ENCODE measurements at regions not wholly inside any gene's neighbourhood (a gene's known extent, or its start where the extent isn't known, plus 50 kb on each side); places are given as distances from the start of the nearest gene placed in this dataset.

DNA sequence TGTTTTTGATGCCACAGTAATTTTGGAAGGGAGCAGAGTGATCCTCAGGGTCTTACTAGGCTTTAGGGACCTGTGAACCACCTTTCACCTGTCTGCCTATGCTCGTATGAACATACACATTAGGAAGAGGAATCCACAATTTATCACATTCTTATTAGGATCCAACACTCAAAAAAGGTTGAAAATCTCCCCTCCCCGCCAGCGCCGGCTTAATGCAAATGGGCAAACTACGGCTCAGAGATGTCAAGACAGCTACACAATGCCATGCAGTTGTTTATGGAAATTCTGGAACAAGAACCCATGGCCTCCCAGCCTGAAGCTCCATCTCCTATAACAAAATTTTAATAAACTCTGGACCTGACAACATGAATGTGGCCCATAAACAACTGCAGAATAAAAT lies 375.9 kb upstream of the ACVR2A start:
- no peak for DNase-seq (ENCODE audit: low read depth, low spot score)

DNA sequence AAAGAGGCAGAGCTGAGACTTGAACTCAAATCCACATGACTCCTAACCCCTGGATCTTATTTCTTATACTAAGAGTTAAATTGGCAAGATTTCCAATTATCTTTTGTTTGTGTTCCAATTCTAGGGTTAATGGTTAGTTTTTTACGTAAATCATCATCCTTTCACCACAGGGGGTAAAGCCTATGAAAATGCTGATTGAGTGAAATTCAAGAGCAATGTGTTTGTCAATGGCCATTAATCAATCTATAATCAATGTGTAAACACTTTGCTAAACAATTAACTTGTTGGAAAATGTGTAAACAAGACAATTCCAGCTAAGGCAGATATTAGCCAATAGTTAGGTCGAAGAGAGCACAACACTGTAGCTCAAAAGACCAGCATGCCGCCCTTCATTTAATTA lies 376.5 kb upstream of the ACVR2A start:
- DNase-seq (ENCODE audit: low read depth, low spot score): no peak

DNA sequence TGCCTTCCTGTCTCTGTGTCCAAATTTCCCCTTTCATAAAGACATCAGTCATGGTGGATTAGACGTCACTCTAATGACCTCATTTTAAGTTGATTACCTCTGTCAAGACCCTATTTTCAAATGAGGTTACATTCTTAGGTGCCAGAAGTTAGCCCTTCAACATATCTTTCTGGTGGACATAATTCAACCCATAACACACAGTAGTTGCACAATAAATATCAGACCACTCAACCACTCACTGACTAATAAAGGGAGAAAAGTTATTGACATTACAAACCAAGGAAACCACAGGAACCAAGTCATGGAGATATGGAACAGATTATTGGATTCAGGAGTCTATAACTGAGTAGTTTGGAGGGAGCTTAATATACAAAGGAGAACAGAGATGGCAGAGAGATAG lies 377.4 kb upstream of the ACVR2A start:
- DNase-seq (ENCODE audit: low read depth, low spot score): no peak

DNA sequence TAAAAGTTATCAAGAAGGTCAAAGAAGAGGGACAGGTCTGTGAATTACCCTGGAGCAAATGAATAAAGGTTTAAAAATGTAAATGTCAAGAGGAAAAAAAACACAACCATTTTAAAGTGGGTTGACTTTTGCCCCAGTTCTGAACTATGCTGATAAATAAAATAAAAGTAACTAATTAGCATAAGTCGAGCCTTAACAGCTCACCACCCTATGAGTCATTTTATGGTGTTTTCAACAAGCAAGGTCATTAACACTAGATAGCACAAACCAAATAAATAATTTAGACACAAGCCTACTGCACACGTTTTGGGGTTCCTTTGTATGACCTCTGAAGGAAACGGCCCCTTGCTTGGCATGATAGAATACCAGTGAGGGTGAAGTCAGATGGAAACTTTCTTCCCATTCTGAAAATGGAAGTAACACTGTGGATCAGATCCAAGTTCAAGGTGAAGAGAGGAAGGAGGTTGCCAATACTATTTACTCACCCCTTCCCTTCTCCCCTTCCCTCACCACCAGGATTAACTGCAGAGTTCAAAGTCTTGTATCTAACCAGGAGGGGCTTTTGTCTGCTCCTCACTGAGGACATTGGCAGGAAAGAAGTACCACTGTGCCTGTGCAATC lies 380.0 kb upstream of the ACVR2A start:
- no peak for DNase-seq (ENCODE audit: low read depth, low spot score)

DNA sequence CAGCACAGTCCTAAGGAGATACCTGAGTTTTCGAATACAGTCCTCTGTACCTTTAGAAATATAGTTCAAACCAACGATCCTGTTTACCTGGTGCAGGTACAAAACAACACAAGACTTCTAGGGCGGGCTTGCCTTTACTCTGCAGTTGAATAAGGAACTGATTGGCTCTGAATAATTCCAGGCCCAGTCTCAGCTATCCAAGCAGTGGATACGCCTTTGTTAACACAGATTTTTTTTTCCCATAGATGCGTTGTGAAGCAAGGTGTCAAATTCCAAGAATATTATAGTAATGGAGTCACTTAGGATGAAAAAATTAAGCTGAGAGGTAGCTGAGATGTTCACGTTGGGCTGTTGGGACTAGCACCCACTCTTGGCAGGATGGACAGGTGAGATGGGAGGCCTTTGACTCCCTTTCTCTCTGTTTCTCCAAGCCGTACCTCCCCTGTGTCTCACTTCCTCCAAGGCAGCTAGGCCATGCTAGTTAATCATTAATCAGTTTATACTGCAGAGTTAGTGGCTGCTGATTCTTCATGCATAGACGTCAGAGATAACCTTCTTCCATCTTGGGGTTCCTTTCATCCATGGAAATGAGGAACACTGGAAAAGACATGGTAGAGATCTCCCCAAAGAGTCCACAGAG lies 380.8 kb upstream of the ACVR2A start:
- DNase-seq (ENCODE audit: low read depth, low spot score): no peak

DNA sequence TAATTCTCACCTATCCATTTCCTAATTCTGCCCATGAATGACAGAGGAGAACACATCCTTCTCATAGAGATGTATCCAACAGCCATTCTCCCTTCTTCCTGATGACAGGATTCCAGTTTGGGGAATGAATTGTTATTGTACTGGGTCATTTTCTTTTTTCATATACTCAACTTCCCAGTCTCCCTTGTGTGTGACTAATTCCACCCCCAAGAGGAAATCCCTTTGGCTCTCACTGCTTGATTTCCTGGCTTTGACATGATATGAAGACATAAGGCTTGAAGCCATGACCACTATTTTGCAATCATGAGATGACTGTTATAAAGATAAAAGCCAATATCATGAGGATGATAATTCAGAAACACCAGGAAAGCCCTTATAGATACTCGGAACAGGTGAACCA lies 384.7 kb upstream of the ACVR2A start:
- no peak for DNase-seq (ENCODE audit: low read depth, low spot score)

DNA sequence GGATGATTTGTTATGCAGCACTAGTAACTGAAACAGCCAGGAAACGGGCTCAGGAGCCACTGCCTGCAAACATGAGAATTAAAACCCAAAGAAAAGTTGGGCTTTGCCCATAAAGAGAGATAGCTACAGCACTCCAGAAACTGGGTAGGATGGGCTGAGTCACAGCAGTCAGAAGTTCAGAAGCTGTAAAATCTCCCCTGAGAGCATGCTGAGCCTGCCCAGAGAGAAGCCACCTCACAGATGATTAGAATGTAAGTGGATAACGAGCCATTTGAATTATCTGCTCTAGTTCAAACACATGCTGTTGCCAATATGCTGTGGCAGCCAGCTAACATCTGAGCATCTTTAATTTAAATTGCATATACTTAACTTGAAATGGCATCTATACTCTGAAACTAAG lies 388.1 kb upstream of the ACVR2A start:
- DNase-seq (ENCODE audit: low read depth, low spot score): no peak

DNA sequence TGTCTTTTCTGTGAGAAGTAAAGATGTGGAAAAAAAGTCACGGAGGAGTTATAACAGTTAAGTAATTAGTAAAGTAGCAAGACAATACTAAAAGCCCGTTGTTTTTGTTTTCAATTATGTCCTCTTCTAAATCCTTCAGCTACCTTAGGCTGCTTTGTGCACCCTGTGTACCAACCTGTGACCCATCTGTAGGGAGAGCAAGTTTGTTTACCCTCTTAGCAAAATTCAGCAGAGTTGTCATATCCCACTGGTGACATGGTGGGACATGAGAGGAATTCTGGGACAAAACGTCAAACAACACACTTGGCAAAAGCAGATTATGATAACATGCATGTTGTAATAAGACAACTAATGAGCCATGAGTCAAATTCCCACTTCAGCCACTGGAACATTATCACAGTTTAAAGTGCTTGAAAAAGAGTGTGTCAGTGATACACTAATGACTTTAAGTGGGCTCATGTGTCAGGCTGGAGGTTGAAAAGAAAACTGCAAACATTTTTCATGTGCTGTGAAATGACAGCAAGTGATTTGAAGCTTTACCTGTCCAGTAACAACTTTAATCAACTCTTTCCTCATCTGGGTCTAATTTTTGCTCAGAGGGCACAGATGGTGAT lies 392.8 kb upstream of the ACVR2A start:
- no peak for DNase-seq (ENCODE audit: low read depth, low spot score)

DNA sequence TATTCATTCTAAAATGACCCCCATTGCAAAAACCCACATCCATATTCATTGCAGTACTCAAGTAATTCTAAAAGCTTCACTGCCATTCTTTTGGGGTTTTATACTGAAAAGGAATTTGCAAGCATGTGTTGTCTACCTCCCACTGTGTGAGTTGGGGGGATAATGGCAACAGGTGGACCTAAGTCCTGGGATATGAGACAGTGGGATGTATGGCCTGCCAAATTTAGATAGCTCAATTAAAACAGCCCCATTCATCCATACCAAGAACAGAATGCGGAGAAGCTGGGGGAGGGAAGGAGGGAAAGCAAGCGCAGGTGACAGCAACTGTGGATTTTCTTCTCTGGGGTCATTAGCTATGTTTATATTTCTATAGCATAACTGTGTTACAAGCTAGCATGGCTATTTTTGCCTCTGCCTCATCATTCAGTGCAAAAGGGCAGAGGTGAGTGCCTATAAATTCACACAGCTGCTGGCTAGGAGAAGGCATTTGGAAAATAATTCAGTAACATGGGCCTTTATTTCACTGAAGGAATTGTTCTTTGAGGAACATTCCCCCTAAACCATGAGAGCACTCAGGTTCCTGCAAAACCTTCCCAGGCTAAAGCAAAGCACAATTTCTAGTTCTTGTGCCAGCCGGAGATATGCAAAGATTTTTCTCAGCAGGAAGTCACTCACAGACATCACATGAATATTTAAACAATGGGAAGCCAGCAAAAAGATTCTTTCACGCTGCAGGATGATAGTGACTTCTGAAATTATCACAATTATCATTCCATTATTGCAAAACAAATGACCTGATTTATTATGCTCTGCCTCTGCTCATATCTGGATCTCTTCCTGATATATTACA lies 393.9 kb upstream of the ACVR2A start:
- no peak for DNase-seq (ENCODE audit: low read depth, low spot score)

DNA sequence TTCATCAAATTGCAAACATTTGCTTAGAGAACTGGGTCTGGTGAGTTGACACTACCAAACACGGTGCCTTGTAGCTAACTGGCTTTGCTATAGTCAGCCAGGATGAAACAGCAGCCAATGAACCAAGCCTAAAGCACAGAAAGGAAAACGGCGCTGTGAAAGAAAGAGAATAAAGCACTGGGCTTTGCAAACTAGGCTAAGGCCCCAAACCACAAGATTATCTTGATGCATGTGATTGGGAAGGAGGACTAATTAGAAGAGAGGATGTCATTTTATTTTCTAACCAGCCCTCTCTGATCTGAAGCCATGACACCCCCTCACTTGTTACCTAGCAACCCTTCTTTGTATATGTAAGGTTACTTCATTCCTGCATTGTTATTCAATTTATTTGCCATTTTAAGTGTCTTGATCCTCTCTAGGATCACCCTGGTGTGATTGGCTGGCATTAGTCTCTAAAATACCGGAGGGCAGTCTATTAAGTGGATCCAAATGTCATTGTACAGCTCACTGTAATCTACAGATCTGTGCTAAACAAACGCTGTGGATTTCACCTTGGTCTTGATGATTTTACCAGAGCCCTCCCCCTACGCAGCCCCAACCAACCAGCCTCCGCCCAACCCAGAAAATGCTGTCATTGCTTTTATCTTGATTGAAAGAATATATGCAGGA lies 395.4 kb upstream of the ACVR2A start:
- DNase-seq (ENCODE audit: low read depth, low spot score): no peak

DNA sequence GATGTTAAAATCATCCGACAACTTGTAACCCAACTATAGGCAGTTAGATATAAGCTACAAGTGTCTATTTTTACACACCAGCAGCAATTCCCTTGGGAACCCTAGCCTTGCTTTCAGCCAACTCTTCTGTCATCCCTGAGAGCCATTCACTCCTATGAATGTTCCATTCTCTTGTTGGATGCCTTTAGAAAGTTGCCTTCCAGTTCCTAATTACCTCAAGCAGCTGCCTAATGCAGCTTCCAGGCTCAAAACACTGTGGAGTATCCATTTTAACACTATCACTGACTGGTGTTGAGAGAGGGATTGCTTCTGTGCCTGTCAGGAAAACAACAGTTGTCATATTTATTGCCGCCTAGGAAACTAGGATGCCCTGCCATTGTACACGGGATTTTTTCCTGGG lies 402.0 kb upstream of the ACVR2A start:
- no peak for DNase-seq (ENCODE audit: low read depth, low spot score)

DNA sequence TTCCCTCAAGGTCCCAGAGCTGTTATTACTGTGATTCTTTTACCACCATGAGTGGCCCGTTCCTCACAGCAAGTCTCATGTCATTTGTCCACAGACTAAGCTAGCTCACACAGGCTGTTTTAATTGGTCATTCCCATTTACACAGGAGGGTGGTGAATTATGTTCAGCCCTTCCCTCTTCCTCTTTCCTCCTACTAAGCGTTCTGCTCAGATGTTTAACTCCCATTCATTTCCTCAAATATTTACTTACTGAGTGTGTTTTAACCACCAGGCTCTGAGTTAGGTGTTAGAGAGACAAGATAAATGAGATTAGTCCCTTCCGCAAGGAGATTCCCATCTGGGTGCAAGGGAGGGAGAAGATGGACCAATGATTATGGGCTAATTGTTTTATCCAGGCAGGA lies 403.6 kb upstream of the ACVR2A start:
- no peak for DNase-seq (ENCODE audit: low read depth, low spot score)

DNA sequence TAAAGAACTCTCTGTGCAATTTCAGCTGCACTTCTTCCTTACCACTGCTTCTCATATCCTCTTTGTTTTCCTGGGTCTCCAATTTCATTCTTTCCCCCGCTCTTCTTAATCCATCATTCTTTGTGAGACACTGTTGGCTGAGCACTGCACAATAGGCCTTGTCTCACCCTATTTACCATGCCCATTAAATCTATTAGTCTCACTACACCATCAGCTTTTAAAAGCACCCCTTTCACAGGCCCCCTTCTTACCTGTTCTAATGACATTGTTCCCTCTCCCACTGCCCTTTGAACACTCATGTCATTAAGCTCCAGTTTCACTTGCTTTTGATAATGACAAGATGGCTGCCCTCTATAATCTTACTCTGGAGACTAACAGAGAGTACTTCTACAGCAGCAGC lies 404.1 kb upstream of the ACVR2A start:
- DNase-seq (ENCODE audit: low read depth, low spot score): no peak

DNA sequence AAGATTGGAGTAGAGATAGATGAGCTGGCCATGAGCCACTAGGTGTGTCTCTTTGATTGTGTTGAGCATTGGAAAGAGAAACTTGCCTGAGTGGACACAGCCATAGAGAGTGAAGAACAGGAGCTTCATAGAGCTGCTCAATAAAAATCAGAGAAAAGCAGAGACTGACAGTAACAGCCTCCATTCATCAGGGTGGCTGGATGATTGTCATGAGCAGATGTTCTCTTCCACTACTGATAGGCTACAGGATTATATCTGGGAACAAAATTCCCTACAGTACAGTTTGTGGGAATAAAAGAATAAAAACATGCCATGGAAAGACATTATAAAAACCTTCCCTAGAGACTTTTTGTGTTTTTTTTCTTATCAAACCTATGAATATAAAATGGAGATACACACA lies 404.8 kb upstream of the ACVR2A start:
- DNase-seq (ENCODE audit: low read depth, low spot score): no peak

DNA sequence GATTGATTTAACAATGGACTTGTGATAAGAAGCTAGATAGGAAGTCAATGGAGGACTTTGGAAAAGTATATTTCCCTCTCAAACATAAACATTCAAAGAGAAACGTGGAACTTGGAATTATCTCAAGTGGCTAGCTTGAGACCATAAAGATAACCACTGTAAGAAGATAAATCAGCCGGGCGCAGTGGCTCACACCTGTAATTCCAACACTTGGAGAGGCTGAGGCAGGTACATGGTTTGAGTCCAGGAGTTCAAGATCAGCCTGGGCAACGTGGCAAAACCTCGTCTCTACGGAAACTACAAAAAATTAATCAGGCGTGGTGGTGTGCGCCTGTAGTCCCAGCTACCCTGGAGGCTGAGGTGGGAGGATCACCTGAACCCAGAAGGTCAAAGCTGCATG lies 405.9 kb upstream of the ACVR2A start:
- no peak for DNase-seq (ENCODE audit: low read depth, low spot score)

DNA sequence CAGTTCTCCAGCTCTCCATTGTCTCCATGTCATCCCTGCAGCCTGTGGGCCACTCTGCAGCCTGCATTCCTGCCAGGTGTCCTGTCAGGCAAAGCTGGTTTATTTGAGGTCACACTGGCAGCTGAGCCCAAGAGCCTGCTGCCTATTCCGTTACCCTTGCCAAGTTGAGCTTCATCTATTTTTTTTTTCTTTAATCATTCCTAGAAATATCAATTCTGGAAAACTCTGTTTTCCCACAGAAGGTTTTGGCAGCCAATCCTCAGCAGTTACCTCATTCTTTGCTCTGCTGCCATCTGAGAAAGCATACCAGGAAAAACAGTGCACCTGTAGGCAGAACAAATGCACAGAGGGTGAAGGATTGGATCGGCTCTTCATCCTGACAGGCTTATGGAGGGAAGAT lies 411.0 kb upstream of the ACVR2A start:
- no peak for DNase-seq (ENCODE audit: low read depth, low spot score)

DNA sequence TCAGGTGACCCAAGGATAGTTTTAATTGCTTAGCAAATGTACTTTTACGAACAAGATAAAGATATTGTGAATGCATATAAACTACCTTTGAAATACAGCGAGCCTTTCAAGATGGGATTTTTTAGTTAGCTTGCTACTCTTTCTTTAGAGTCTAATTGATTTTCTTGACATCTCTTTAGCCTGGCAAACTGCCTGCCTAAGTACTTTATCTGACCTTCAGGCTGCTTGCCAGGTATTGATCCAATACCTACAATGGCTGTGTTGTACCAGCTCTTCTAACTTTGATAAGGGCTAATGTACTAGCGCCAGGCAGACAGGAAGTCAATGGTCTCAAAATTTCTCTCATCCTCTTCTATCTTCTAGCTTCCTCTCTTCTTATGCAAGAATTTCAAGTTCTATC lies 414.4 kb upstream of the ACVR2A start:
- no peak for DNase-seq (ENCODE audit: low read depth, low spot score)

DNA sequence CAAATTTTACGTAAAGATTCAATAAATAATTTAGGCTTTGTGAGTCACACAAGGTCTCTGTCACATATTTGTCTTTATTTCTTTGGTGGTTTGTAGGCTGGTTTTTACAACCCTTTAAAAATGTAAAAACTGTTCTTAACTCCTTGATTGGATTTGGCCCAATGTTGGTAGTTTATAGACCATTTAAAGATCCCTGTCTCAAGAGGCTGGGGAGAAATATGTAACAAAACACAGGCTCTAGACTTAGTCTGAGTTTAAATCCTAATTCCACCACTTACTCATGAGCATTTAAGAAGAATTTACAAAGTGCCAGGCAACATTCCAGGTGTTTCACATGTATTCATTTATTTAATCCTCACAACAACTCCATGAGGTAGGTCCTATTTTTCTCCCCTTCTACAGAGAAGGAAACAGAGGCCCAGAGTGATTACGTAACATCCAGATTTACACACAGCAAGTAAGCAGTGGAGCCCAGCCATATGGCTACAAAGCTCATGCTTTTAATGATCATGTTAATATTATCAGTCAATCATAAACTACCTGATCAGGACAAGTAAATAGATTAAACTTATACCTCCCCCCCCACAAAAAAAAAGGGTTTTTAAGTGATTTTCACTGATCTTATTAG lies 416.6 kb upstream of the ACVR2A start:
- DNase-seq (ENCODE audit: low read depth, low spot score): no peak

DNA sequence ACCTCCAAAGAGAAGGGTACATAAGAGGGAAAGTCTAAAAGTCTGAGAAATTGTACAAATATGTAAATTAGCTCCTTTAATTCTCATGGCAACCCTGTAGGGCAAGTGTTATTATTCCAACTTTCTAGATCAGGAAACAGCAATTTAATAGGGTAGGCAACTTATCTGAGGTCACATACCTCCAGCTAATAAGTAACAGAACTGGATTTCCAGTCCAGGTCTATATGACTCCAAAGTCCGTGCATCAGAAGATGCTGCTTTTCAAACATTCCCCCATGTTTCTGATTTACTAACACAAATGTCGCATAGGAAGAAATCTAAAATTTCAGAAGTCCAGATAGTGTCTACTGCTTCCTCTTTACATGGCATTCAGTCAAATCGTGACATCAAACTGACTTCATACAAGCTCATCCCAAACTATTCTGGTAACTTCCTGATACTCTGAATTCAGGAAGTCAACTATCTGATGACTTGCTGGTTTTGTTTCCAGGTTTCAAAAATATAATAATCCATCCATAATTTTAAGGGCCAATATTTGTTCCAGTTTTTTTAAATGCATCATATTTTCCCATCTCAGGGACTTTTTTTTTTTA lies 419.3 kb upstream of the ACVR2A start:
- DNase-seq (ENCODE audit: low read depth, low spot score): no peak

DNA sequence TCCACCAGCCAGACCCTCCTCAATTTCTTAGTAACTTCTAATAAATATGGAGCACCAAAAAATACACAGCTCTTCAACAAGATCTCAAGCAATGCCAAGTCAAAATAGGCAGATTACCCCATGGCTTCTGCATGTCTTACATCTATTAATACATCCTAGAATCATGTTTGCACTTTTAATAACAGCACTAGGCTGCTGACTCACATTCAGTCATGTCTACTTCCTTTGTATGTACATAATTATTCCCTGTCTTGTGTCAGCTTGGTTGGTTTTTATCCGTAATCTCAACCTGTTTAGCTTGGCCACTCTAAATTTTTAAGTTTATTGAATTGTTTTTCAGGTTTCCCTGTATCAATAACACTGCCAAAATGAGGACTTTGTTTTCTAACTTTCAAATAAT lies 420.1 kb upstream of the ACVR2A start:
- no peak for DNase-seq (ENCODE audit: low read depth, low spot score)

Measured in activated CD4-positive, CD25-positive, alpha-beta regulatory T cell treated with anti-CD3 and anti-CD28 coated beads, Interleukin-2, amount 50 U/mL, for 16 hours (primary cell).